K562 (cell line): ENCODE measurements at regions not wholly inside any gene's neighbourhood (a gene's known extent, or its start where the extent isn't known, plus 50 kb on each side); places are given as distances from the start of the nearest gene placed in this dataset.

Experiments
- ATAC-seq: fragments of 200-7000 bp; cut with Tn5 transposase; 3 replicates; pipeline ENCODE4 v1.9.1; 2020; ENCODE audit warnings: moderate library complexity
- BruUV-seq: library from RNA; stranded (reverse); fragments of 400-500 nt; replicated peaks from 2 replicates; lab custom pipeline; 2021; lab: Mats Ljungman, UMichigan
- CTCF ChIA-PET: fragments of 300-600 bp; formaldehyde crosslinking; extraction: SDS; loops from one replicate; lab custom pipeline; 2021; ENCODE audit warnings: low intra/inter-chr PET ratio; lab: Yijun Ruan, JAX
- POLR2A ChIA-PET: fragments of 300-600, 350-650 bp; sonication (Branson Sonifier 250); formaldehyde crosslinking; extraction: SDS; loops from one replicate; lab custom pipeline; 2021; ENCODE audit warnings: antibody characterized with exemption, inconsistent platforms; lab: Yijun Ruan, JAX
- DNase-seq, 4 experiments: peaks; one replicate each; pipeline versions ENCODE4 v3.0.0 to v3.0.0-alpha.2; 2011 to 2018; ENCODE audit warnings: low spot score in 3 of 4, mixed read lengths in 3 of 4; ENCODE audit errors: extremely low read depth in 1 of 4
- FAIRE-seq: peaks from 2 replicates; lab custom pipeline; 2011; peaks lifted over from hg19 to GRCh38; lab: Jason Lieb, UNC
- H2AFZ ChIP-seq: 2 replicates; pipeline ENCODE4 v1.6.0; 2011; ENCODE audit warnings: low read depth, low read length, control low read depth, inconsistent platforms
- H3K27ac ChIP-seq: fragments of 200-600 bp; 3 replicates; pipeline ENCODE4 v1.8.0; 2011; ENCODE audit warnings: low read depth, mild to moderate bottlenecking, control low read depth, inconsistent platforms, low read length, moderate library complexity, mixed read lengths; ENCODE audit errors: extremely low read depth
- H3K27me3 ChIP-seq, 2 experiments: fragments of 300-600 bp in 1 of 2; 2 replicates in 1 of 2; 3 replicates in 1 of 2; pipeline versions ENCODE4 v1.6.0 to v1.8.0; 2011; ENCODE audit warnings: inconsistent platforms in 2 of 2, low read length in 2 of 2, mild to moderate bottlenecking in 1 of 2, mixed read lengths in 1 of 2, moderate library complexity in 1 of 2; ENCODE audit not compliant: control insufficient read depth in 2 of 2, insufficient read depth in 2 of 2
- H3K36me3 ChIP-seq: fragments of 300-600 bp; 3 replicates; pipeline ENCODE4 v1.8.0; 2011; ENCODE audit warnings: mild to moderate bottlenecking, low read length, inconsistent platforms; ENCODE audit not compliant: control insufficient read depth, insufficient read depth
- H3K4me1 ChIP-seq, 2 experiments: fragments of 200-600 bp in 1 of 2; replicated peaks in 1 of 2; 2 replicates in 1 of 2; 3 replicates in 1 of 2; pipeline versions ENCODE4 v1.5.1 to v1.8.0; 2011; ENCODE audit warnings: inconsistent platforms in 2 of 2, low read length in 2 of 2, mild to moderate bottlenecking in 1 of 2, mixed read lengths in 1 of 2, moderate library complexity in 1 of 2; ENCODE audit not compliant: control insufficient read depth in 2 of 2, insufficient read depth in 2 of 2
- H3K4me2 ChIP-seq: 2 replicates; pipeline ENCODE4 v1.6.1; 2011; ENCODE audit warnings: low read length, control low read depth, inconsistent platforms, mixed read lengths; ENCODE audit not compliant: insufficient read depth
- H3K4me3 ChIP-seq: fragments of 200-600 bp; sonication (generic), shearing (Covaris generic); 2 replicates; pipeline ENCODE4 v1.5.1; 2016; ENCODE audit warnings: control low read depth, inconsistent platforms
- H3K79me2 ChIP-seq: fragments of 200-600 bp; 3 replicates; pipeline ENCODE4 v1.8.0; 2011; ENCODE audit warnings: low read length, inconsistent platforms; ENCODE audit not compliant: control insufficient read depth, insufficient read depth
- H3K9ac ChIP-seq, 2 experiments: 2 replicates each; pipeline versions ENCODE4 v1.6.0 to v1.6.1; 2011; ENCODE audit warnings: low read depth in 2 of 2, low read length in 2 of 2, control low read depth in 1 of 2, inconsistent platforms in 1 of 2, mild to moderate bottlenecking in 1 of 2, mixed read lengths in 1 of 2; ENCODE audit not compliant: insufficient read depth in 1 of 2
- H3K9me1 ChIP-seq: one replicate; pipeline ENCODE4 v1.6.0; 2011; ENCODE audit warnings: inconsistent platforms, mild to moderate bottlenecking, low read length, moderate library complexity; ENCODE audit not compliant: control insufficient read depth, insufficient read depth
- H3K9me3 ChIP-seq: replicated peaks from 2 replicates; pipeline ENCODE4 v1.5.1; 2011; ENCODE audit warnings: low read depth, low read length, inconsistent platforms; ENCODE audit not compliant: control insufficient read depth, insufficient read depth
- H4K20me1 ChIP-seq: replicated peaks from 2 replicates; pipeline ENCODE4 v1.6.1; 2011; ENCODE audit warnings: low read length, inconsistent platforms, mixed read lengths; ENCODE audit not compliant: control insufficient read depth, insufficient read depth
- ADNP ChIP-seq: fragments of 200-800 bp; sonication (Bioruptor generic); IDR thresholded peaks from 2 replicates; pipeline ENCODE4 v1.6.1; 2016; ENCODE audit warnings: missing genetic modification characterization, missing compliant biosample characterization
- BRD9 ChIP-seq: fragments of 450-650 bp; IDR thresholded peaks from 2 replicates; pipeline ENCODE4 v1.6.1; 2018; ENCODE audit warnings: low read depth; ENCODE audit not compliant: partially characterized antibody
- HDAC8 ChIP-seq: fragments of 450-650 bp; IDR thresholded peaks from 2 replicates; pipeline ENCODE4 v1.6.1; 2016; ENCODE audit warnings: mild to moderate bottlenecking, missing genetic modification characterization, moderate library complexity, missing compliant biosample characterization
- HDGF ChIP-seq: fragments of 450-650 bp; IDR thresholded peaks from 2 replicates; pipeline ENCODE4 v1.6.1; 2016
- KDM1A ChIP-seq, 2 experiments: fragments of 450-650 bp; IDR thresholded peaks; 2 replicates each; pipeline ENCODE4 v1.6.1; 2016; ENCODE audit warnings: mild to moderate bottlenecking in 2 of 2
- NCOA2 ChIP-seq, 2 experiments: fragments of 450-650 bp; IDR thresholded peaks; 2 replicates each; pipeline ENCODE4 v1.6.1; 2018; ENCODE audit warnings: mild to moderate bottlenecking in 2 of 2, moderate library complexity in 1 of 2; ENCODE audit not compliant: partially characterized antibody in 2 of 2
- PHB2 ChIP-seq: fragments of 450-650 bp; IDR thresholded peaks from 2 replicates; pipeline ENCODE4 v1.6.1; 2017; ENCODE audit warnings: low read depth
- POLR3G ChIP-seq: IDR thresholded peaks from 2 replicates; pipeline ENCODE4 v1.6.1; 2011; ENCODE audit not compliant: insufficient read length, insufficient replicate concordance; ENCODE audit errors: extremely low read depth
- SRSF1 ChIP-seq: fragments of 200-400 bp; formaldehyde crosslinking; IDR thresholded peaks from 2 replicates; pipeline ENCODE4 v1.6.1; 2017; ENCODE audit warnings: mild to moderate bottlenecking, low read depth, low read length, moderate library complexity
- TAF15 ChIP-seq: fragments of 200-400 bp; formaldehyde crosslinking; IDR thresholded peaks from 2 replicates; pipeline ENCODE4 v1.6.1; 2017; ENCODE audit warnings: mild to moderate bottlenecking, low read depth, low read length, moderate library complexity
- TARDBP ChIP-seq: fragments of 450-650 bp; IDR thresholded peaks from 2 replicates; pipeline ENCODE4 v1.6.1; 2016
- TRIM28 ChIP-seq: fragments of 450-650 bp; IDR thresholded peaks from 2 replicates; pipeline ENCODE4 v1.6.1; 2017
- ZNF175 ChIP-seq: fragments of 200-800 bp; sonication (Bioruptor generic); IDR thresholded peaks from 2 replicates; pipeline ENCODE4 v1.6.1; 2016; ENCODE audit warnings: low read depth, mild to moderate bottlenecking, missing genetic modification characterization, missing compliant biosample characterization
- ZNF561 ChIP-seq: fragments of 450-650 bp; formaldehyde crosslinking; conservative IDR thresholded peaks from 2 replicates; pipeline ENCODE4 v1.4.0; 2020; ENCODE audit warnings: mild to moderate bottlenecking, moderate library complexity
- ZNF707 ChIP-seq: fragments of 250-450 bp; sonication (Bioruptor Pico); conservative IDR thresholded peaks from 2 replicates; pipeline ENCODE4 v1.8.0; 2022; ENCODE audit warnings: inconsistent platforms, mild to moderate bottlenecking, moderate library complexity
- WGBS: fragments of 100-300 bp; shearing (Covaris generic); methylation state at CpG from one replicate; pipeline ENCODE4 v1.1.6; 2016; ENCODE audit warnings: low coverage, mixed read lengths; ENCODE audit not compliant: insufficient coverage; ENCODE audit errors: missing lambda C conversion rate; 5-methylcytosine and 5-hydroxymethylcytosine counted together
- in situ Hi-C: fragments of 300-500 bp; cut with MboI; formaldehyde crosslinking; loops from 4 replicates; pipeline ENCODE4 v1.15.0; 2018; ENCODE audit warnings: inconsistent platforms, mixed read lengths
- intact Hi-C: fragments of 100-400 bp; cut with micrococcal nuclease; formaldehyde crosslinking; loops from 2 replicates; pipeline ENCODE4 v1.14.2; 2022
- TF ChIP-seq, protein P1 (sequence below): fragments of 250-450 bp; sonication (Bioruptor Pico); IDR thresholded peaks from 2 replicates; pipeline ENCODE4 v1.8.0; 2021; ENCODE audit warnings: borderline replicate concordance, mild to moderate bottlenecking, moderate library complexity; ENCODE audit not compliant: poor library complexity, severe bottlenecking
- TF ChIP-seq, protein P2 (sequence below): sonication (generic); formaldehyde crosslinking; IDR thresholded peaks from 2 replicates; pipeline ENCODE4 v1.8.1; 2023; ENCODE audit warnings: mild to moderate bottlenecking, missing genetic modification reagents
- TF ChIP-seq, protein P3 (sequence below): fragments of 450-650 bp; formaldehyde crosslinking; IDR thresholded peaks from 2 replicates; pipeline ENCODE4 v1.4.0; 2022; ENCODE audit warnings: missing genetic modification characterization

DNA sequence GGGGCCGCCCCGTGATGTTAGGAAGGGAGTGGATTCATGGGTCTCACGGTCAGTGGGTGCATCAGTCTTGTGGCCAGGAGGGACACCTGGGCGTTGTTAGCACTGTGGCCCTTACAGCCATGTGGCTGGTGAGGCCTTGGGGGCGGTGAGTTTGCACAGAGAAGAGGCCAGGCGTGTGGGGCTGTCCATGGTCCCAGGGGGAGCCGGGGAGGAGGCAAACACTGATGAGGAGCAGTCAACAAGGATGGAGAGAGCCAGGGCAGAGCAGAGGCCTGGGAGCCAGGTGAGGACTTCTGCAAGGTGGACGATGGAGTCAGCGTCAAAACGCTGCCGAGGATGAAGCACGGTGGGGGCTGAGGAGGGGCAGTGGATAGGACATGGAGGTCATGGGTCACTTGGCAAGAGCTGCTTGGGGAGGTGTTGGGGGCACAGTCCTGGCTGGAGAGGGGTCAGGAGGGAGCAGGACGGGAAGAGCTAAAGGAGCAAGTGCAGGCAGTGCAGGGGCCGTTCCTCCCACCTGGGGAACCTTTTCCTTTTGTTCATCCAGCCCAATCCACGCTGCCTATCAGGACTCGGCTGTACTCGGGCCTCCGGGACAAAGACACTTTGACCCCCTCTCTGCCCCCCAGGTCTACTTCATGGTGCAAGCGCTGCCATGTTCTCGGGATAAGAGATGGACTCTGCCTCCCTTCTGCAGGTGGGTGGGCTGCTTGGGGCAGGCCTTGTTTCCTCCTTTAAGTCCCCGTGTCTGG is 801.1 kb downstream of the TBC1D22A start:
- WGBS, result 8% methylated on average over 16 of the region's 21 CpGs
- DNase-seq, result no peak
- intact Hi-C loops, result no loop called here
- ATAC-seq, result no peak
- Histone ChIP-seq H3K36me3 (no peaks in the 10 kb centered on the region), H2AFZ (no peak overlapping the region), H4K20me1 (no peaks in the 10 kb centered on the region), H3K4me2 (no peak overlapping the region), H3K9me3 (no peaks in the 10 kb centered on the region), H3K9ac (no peak overlapping the region), H3K9me1 (no peaks in the 10 kb centered on the region), H3K4me1 (no peaks in the 10 kb centered on the region), H3K4me3 (no peak overlapping the region), H3K79me2 (no peaks in the 10 kb centered on the region), H3K27ac (no peak overlapping the region), H3K27me3 (peaks cover 0 to 21% of the 10 kb centered on the region in 2 experiments; a peak in 2 of 5 replicates)
- TF ChIP-seq TAF15 (no peak), BRD9 (no peak), POLR3G (no peak), PHB2 (no peak), ZNF707 (CRISPR knock-in tag) (no peak), TARDBP (no peak), HDGF (no peak), KDM1A (IDR thresholded peaks at IDR 0.05) (no peak), ZNF561 (CRISPR knock-in tag) (no peak), ADNP (tag) (no peak), ZNF175 (CRISPR knock-in tag) (no peak), TRIM28 (no peak), NCOA2 (IDR thresholded peaks at IDR 0.05; ENCODE audit: partially characterized antibody in 2 of 2) (no peak), SRSF1 (no peak), HDAC8 (tag) (no peak)
- TF ChIP-seq, protein P1, sequence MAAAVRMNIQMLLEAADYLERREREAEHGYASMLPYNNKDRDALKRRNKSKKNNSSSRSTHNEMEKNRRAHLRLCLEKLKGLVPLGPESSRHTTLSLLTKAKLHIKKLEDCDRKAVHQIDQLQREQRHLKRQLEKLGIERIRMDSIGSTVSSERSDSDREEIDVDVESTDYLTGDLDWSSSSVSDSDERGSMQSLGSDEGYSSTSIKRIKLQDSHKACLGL, result no peak
- TF ChIP-seq, protein P2, sequence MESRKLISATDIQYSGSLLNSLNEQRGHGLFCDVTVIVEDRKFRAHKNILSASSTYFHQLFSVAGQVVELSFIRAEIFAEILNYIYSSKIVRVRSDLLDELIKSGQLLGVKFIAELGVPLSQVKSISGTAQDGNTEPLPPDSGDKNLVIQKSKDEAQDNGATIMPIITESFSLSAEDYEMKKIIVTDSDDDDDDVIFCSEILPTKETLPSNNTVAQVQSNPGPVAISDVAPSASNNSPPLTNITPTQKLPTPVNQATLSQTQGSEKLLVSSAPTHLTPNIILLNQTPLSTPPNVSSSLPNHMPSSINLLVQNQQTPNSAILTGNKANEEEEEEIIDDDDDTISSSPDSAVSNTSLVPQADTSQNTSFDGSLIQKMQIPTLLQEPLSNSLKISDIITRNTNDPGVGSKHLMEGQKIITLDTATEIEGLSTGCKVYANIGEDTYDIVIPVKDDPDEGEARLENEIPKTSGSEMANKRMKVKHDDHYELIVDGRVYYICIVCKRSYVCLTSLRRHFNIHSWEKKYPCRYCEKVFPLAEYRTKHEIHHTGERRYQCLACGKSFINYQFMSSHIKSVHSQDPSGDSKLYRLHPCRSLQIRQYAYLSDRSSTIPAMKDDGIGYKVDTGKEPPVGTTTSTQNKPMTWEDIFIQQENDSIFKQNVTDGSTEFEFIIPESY (CRISPR knock-in tag), result no peak
- TF ChIP-seq, protein P3, sequence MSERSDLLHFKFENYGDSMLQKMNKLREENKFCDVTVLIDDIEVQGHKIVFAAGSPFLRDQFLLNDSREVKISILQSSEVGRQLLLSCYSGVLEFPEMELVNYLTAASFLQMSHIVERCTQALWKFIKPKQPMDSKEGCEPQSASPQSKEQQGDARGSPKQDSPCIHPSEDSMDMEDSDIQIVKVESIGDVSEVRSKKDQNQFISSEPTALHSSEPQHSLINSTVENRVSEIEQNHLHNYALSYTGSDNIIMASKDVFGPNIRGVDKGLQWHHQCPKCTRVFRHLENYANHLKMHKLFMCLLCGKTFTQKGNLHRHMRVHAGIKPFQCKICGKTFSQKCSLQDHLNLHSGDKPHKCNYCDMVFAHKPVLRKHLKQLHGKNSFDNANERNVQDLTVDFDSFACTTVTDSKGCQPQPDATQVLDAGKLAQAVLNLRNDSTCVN (CRISPR knock-in tag), result no peak
- POLR2A ChIA-PET, result interaction anchor here (0.6 to 0.7 kb wide), 2 partner anchors 55 to 596 kb away, joined by 3 read pairs; no protein-coding TSS in a partner anchor
- no peak for FAIRE-seq
- no TSS peak for BruUV-seq
- CTCF ChIA-PET, result no interaction called here
- in situ Hi-C loops, result no loop called here
